T-helper 2 cell treated with Interferon-gamma antibody and Interleukin-4, amounts not matched to agents 5 μg/mL and 100 μg/mL, for 36 hours (primary cell): ENCODE measurements at regions not wholly inside any gene's neighbourhood (a gene's known extent, or its start where the extent isn't known, plus 50 kb on each side); places are given as distances from the start of the nearest gene placed in this dataset.

ENCODE experiments used
- DNase-seq: peaks from one replicate; pipeline ENCODE4 v3.0.0; 2021; ENCODE audit warnings: low spot score
- H3K27ac Mint-ChIP-seq: one replicate; pipeline ENCODE4 v1.8.0; 2021; ENCODE audit warnings: mild to moderate bottlenecking, mixed read lengths
- H3K27me3 Mint-ChIP-seq: one replicate; pipeline ENCODE4 v1.8.0; 2021; ENCODE audit warnings: low read depth, mixed read lengths
- H3K36me3 Mint-ChIP-seq: one replicate; pipeline ENCODE4 v1.8.0; 2021; ENCODE audit warnings: low read depth, mixed read lengths
- H3K4me1 Mint-ChIP-seq: one replicate; pipeline ENCODE4 v1.8.0; 2021; ENCODE audit warnings: low read depth, mixed read lengths
- H3K4me3 Mint-ChIP-seq: one replicate; pipeline ENCODE4 v1.8.0; 2022; ENCODE audit warnings: mild to moderate bottlenecking, moderate library complexity, mixed read lengths
- H3K9me3 Mint-ChIP-seq: one replicate; pipeline ENCODE4 v1.8.0; 2021; ENCODE audit warnings: mixed read lengths

- Mint-ChIP-seq H3K27me3 (no peaks in the 10 kb centered on the region), H3K9me3 (peaks cover 17% of the 10 kb centered on the region), H3K4me3 (no peak overlapping the region), H3K27ac (no peak overlapping the region), H3K4me1 (no peaks in the 10 kb centered on the region), H3K36me3 (no peaks in the 10 kb centered on the region)
- no peak for DNase-seq
These were observed 197.8 kb downstream of the FSCB start for GRCh38 chr14:44309331-44309730.

DNA sequence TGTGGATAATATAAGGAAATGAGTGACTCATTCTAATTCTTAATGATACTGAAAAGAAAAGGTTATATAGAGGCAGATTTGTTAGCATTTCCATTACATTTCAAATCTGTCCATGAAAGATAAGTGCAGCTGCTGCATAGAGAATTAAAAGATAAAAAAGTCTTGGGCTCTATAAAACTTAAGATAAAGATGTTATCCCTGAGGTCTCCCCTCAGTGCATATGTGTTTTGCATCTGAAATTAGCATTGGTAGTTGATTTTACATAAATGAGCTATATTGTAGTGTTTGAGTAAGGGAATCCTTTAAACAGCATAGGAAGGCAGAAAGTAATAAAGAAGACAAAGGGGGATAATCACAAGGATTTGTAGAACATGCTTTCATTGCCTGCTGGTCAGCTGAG, 206.2 kb downstream of the FSCB start:
- Mint-ChIP-seq H3K36me3 (no peaks in the 10 kb centered on the region), H3K27me3 (no peaks in the 10 kb centered on the region), H3K9me3 (peaks cover 41% of the 10 kb centered on the region), H3K27ac (no peak overlapping the region), H3K4me1 (no peaks in the 10 kb centered on the region), H3K4me3 (no peak overlapping the region)
- no peak for DNase-seq

- DNase-seq = no peak
- Mint-ChIP-seq H3K27ac (no peak overlapping the region), H3K4me3 (no peak overlapping the region), H3K9me3 (peaks cover 50% of the 10 kb centered on the region), H3K27me3 (no peaks in the 10 kb centered on the region), H3K4me1 (no peaks in the 10 kb centered on the region), H3K36me3 (no peaks in the 10 kb centered on the region)
These were observed 209.6 kb downstream of the FSCB start for GRCh38 chr14:44297437-44297836.

- Mint-ChIP-seq H3K27me3 (no peaks in the 10 kb centered on the region), H3K27ac (no peak overlapping the region), H3K4me1 (no peaks in the 10 kb centered on the region), H3K36me3 (no peaks in the 10 kb centered on the region), H3K4me3 (no peak overlapping the region), H3K9me3 (peaks cover 30% of the 10 kb centered on the region)
- DNase-seq = no peak
These were observed 215.6 kb downstream of the FSCB start for GRCh38 chr14:44291366-44291915.

GRCh38 chr14:44287858-44288257, 219.2 kb downstream of the FSCB start:
- Mint-ChIP-seq H3K27ac (no peak overlapping the region), H3K4me1 (no peaks in the 10 kb centered on the region)

DNA sequence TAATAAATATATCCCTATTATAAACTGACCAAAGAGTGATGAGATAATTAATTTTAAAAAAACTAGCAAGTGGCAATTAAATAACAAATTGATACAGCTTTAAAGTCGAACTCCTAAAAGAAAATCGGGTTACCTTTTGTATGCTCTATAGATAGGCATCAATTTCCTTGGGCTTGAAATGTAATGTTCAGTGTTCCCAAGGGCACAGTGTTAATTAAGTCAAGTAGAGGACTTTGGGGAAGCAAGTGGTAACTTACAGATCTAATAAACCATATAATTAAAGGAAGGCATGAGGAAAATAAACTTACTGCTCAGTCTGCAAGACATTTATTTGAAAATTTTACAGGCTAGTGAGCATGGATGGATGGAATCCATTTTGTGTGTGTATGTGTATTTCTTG, 220.9 kb downstream of the FSCB start:
- Mint-ChIP-seq H3K27me3 (no peaks in the 10 kb centered on the region), H3K36me3 (no peaks in the 10 kb centered on the region), H3K27ac (no peak overlapping the region), H3K9me3 (peaks cover 14% of the 10 kb centered on the region), H3K4me1 (no peaks in the 10 kb centered on the region), H3K4me3 (no peak overlapping the region)
- DNase-seq = no peak

More at GRCh38 chr14:44287858-44288257, 219.2 kb downstream of the FSCB start:
- DNase-seq = no peak
- no peak overlapping the region for H3K4me3 Mint-ChIP-seq
- H3K36me3 Mint-ChIP-seq = no peaks in the 10 kb centered on the region
- no peaks in the 10 kb centered on the region for H3K27me3 Mint-ChIP-seq
- peaks cover 12% of the 10 kb centered on the region for H3K9me3 Mint-ChIP-seq

- no peak for DNase-seq
- Mint-ChIP-seq H3K27ac (no peak overlapping the region), H3K4me1 (no peaks in the 10 kb centered on the region), H3K4me3 (no peak overlapping the region), H3K36me3 (no peaks in the 10 kb centered on the region), H3K9me3 (peaks cover 17% of the 10 kb centered on the region), H3K27me3 (no peaks in the 10 kb centered on the region)
These were observed 223.2 kb downstream of the FSCB start for GRCh38 chr14:44283836-44284235.

DNA sequence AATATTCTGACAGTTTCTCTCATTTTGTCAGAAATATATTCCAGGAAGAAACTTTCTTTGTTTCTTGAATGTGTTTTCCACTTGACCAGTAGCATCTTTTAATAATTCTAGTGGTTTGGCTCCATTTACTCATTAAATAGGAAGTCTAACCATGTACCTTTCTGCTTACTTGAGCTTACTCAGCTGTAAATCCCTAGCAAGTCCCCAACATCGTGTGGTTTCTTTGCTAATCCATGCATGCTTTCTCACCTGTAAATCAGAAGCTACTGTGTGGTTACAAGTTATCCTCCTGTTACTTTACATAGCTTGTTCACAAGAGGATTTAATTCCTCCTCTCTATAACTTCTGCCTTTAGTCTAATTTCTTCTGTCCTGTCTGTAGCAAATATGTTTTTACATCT, 227.7 kb downstream of the FSCB start:
- Mint-ChIP-seq H3K4me3 (no peak overlapping the region), H3K27ac (no peak overlapping the region), H3K4me1 (no peaks in the 10 kb centered on the region), H3K27me3 (no peaks in the 10 kb centered on the region), H3K36me3 (no peaks in the 10 kb centered on the region), H3K9me3 (peaks cover 8% of the 10 kb centered on the region)
- DNase-seq = no peak

- Mint-ChIP-seq H3K27ac (no peak overlapping the region), H3K9me3 (peaks cover 39% of the 10 kb centered on the region), H3K36me3 (no peaks in the 10 kb centered on the region), H3K4me3 (no peak overlapping the region), H3K4me1 (no peaks in the 10 kb centered on the region), H3K27me3 (no peaks in the 10 kb centered on the region)
- no peak for DNase-seq
These were observed 235.4 kb downstream of the FSCB start for GRCh38 chr14:44271637-44272036.

GRCh38 chr14:44271006-44271405, 236.1 kb downstream of the FSCB start:
- Mint-ChIP-seq H3K27me3 (no peaks in the 10 kb centered on the region), H3K4me3 (no peak overlapping the region), H3K36me3 (no peaks in the 10 kb centered on the region), H3K27ac (no peak overlapping the region), H3K9me3 (peaks cover 41% of the 10 kb centered on the region), H3K4me1 (no peaks in the 10 kb centered on the region)
- no peak for DNase-seq

GRCh38 chr14:44265246-44265645, 241.8 kb downstream of the FSCB start:
- no peaks in the 10 kb centered on the region for H3K4me1 Mint-ChIP-seq
- H3K4me3 Mint-ChIP-seq = no peak overlapping the region
- no peaks in the 10 kb centered on the region for H3K27me3 Mint-ChIP-seq
- peaks cover 64% of the 10 kb centered on the region for H3K9me3 Mint-ChIP-seq
- no peak for DNase-seq
- H3K27ac Mint-ChIP-seq = no peak overlapping the region
- no peaks in the 10 kb centered on the region for H3K36me3 Mint-ChIP-seq

DNA sequence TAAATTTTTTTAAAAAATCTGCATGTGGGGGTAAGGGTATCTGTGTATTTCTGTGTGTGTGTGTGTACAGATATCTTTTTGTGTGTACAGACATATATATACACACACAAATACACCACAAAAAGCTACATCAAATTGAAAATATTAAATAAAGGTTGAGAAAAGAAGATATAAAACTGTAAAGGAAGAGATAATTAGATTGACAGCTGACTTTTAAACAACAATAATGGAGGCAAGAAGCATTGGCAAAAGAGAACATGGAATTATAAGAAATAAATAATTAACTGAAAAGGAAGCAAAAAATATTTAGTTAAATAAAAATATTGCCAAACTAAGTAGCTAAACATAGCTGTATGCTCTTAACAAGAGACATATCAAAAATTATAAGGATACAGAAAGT, 291.4 kb downstream of the FSCB start:
- H3K27ac Mint-ChIP-seq = no peak overlapping the region
- no peaks in the 10 kb centered on the region for H3K4me1 Mint-ChIP-seq
- peaks cover 26% of the 10 kb centered on the region for H3K9me3 Mint-ChIP-seq
- no peaks in the 10 kb centered on the region for H3K36me3 Mint-ChIP-seq
- H3K27me3 Mint-ChIP-seq = no peaks in the 10 kb centered on the region
- no peak for DNase-seq
- no peak overlapping the region for H3K4me3 Mint-ChIP-seq

DNA sequence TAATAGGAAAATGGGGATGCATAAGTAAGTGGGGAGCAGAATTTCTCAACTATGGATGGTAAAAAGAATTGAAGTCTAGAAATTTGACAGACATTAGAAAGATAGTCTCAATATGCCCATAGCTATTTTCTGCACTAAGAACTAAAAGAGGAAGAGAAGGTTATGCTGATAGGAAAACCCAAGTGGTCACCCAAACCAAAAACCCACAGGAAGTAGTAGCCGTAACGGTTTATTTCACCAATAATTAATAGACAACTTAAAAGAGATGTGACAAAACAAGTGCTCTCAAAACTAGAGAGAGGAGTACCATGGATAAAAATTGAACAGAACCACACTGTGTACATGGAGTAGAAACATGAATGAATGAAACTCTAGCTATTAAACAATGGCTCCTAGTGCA, 295.4 kb downstream of the FSCB start:
- Mint-ChIP-seq H3K36me3 (no peaks in the 10 kb centered on the region), H3K27me3 (no peaks in the 10 kb centered on the region), H3K4me1 (no peaks in the 10 kb centered on the region), H3K4me3 (no peak overlapping the region), H3K9me3 (peaks cover 30% of the 10 kb centered on the region), H3K27ac (no peak overlapping the region)
- no peak for DNase-seq

DNA sequence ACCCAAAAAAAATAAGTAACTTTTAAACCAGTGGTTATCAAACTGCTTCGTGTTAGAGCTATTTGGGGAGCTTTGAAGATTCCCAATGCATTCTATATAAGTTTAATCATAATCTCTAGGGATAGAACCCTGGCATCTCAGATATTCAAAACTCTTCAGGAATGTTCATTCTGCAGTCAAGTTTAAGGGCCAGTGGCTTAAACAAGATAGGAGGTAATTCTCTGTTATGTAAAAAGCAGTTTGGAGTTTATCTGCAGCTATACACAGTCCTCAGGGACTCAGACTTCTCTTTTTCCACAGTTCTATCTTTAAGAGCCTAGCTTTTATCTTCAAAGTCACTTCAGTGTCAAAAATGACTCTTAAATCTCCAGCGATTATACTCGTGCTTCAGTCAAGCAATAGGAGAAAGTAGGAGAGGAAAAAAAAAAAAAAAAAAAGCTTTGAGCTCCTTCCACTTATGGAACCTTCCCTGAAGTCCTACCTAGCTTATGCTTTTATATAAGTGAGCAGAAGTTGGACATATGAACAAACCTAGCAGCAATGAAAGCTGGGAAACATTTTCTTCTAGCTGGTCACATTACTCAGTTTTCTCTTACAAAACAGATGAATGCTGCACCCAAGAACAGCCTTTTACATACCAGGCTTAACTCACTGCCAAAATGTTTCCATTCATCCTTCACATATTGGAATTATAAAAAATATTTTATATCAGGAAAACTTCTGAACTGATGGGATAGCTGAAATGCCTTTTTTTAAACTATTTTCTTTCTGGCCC, 302.8 kb downstream of the FSCB start:
- no peaks in the 10 kb centered on the region for H3K27me3 Mint-ChIP-seq
- H3K9me3 Mint-ChIP-seq = peaks cover 35% of the 10 kb centered on the region
- no peak overlapping the region for H3K4me3 Mint-ChIP-seq
- no peak for DNase-seq
- H3K27ac Mint-ChIP-seq = no peak overlapping the region
- no peaks in the 10 kb centered on the region for H3K36me3 Mint-ChIP-seq
- H3K4me1 Mint-ChIP-seq = no peaks in the 10 kb centered on the region

GRCh38 chr14:44180975-44181374, 326.1 kb downstream of the FSCB start:
- DNase-seq = no peak
- no peaks in the 10 kb centered on the region for H3K4me1 Mint-ChIP-seq

More at GRCh38 chr14:44180975-44181374, 326.1 kb downstream of the FSCB start:
- H3K4me3 Mint-ChIP-seq = no peak overlapping the region
- no peak overlapping the region for H3K27ac Mint-ChIP-seq
- H3K36me3 Mint-ChIP-seq = no peaks in the 10 kb centered on the region
- no peaks in the 10 kb centered on the region for H3K27me3 Mint-ChIP-seq
- H3K9me3 Mint-ChIP-seq = peaks cover 52% of the 10 kb centered on the region
